Left renal cortex interstitium (tissue), 4 donors: ENCODE measurements at regions not wholly inside any gene's neighbourhood (a gene's known extent, or its start where the extent isn't known, plus 50 kb on each side); places are given as distances from the start of the nearest gene placed in this dataset.

Experiments
- DNase-seq, 4 donors: peaks; one replicate each; pipeline ENCODE4 v3.0.0-alpha.2; 2013; ENCODE audit warnings: low read depth in 4 of 4, low spot score in 2 of 4, missing footprints in 1 of 4

DNA sequence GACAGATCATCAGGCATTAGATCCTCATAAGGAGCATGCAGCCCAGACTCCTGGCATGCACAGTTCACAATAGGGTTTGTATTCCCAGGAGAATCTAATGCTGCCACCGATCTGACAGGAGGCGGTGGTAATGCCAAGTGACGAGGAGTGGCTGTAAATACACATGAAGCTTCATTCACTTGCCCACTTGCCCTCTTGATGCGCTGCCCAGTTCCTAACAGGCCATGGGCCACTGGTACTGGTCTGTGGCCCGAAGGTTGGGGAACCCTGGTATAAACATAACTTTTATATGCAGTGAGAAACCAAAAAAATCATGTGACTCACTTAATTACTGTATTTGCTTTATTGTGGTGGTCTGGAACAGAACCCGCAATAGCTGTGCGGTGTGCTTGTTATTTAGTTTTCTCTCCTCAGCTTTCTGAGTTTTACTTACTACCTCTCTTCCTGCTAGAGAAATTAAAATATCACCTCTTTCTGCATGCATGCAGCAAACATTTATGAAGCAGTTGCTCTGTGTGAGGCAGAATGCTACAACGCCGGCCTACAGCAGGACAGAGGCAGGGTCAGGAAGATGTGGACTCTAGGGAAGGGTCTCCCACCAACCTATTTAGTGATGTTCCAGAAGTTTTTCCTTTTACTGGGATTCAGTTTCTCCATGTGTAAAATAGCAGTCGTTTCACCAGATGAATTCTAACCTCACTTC, 151.3 kb downstream of the MAF start:
- DNase-seq = no peak

DNA sequence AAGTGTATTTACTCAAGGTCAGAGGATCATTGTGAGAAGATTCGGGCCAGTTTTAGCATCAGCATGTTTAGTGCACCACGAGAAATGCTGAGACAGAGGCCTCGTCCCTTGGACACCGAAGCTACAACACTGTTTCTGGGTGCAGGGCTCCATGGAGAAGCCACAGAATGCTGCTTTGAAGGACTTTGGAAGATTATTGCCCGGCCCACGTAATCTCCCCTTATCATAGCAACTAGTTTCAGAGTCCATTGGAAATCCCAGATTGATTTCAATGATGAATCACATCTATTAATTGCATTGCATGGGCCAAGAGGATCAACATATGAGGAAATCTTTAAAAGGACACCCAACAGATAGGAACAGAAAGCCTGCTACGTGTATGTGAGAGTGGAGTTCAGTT, 156.0 kb downstream of the MAF start:
- no peak for DNase-seq

DNA sequence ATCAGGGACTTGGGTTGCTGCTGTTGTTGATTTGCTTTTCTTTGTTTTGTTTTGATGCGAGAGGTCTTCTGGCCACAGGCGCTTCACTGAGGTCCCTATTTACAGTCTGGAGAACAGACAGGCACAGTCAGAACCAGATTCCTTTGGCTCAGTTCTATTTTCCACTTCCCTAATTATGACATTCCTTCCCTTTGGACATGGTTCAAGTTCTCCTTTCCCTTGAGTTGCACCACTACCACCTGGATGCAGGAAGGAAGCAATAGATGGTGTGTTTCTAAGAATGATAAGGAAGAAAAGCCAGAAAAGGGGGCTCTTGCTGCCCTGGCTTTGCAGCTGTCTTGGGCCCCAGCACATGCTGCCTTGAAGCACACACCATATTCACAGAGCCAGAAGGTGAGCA, 160.6 kb downstream of the MAF start:
- DNase-seq = no peak

DNA sequence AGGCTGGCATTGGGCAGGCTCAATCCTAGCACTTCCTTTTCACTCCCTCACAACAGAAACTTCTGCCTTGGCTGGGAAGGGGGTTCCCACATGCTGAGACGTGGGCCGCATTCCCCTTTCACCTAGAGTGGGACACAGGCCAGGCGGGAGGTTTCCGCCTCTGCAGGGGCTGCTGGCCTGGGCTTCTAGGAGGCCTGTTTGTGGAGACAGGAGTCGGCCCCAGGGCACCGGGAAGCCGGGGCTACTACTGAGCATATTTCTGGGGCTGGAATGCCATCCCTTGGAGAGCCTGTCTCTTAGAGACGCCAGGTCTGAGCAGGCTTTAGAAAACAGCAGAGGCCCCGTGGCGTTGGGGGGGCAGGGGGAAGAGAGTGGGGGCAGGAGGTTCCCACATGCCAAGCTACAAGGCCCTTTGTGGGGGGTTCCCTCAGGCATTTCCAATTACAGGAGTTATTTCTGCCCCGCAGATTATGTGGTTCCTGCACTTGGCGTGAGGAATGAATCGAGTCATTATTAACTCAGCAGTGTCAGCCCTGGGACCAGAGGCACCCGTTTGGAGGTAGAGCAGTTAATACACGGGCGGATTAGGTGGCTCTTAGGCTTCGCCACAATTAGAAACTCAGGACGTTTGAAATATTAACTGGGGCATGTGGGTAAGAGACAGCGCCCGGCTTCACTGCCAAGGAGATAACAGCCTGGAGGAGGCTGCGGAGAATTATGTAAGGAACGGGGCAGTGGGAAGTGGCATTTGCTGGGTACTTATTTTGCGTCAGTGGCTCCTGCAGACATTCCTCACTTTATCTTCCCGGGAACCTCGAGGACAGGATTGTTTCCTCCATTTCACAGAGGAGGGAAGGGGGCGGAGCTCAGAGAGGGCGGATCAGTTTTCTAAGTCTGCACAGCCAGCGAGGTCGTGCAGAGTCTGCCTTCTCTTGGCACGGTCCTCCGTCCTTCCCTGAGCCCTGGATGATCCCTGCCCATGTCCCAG, 162.5 kb downstream of the MAF start:
- DNase-seq = no peak

DNA sequence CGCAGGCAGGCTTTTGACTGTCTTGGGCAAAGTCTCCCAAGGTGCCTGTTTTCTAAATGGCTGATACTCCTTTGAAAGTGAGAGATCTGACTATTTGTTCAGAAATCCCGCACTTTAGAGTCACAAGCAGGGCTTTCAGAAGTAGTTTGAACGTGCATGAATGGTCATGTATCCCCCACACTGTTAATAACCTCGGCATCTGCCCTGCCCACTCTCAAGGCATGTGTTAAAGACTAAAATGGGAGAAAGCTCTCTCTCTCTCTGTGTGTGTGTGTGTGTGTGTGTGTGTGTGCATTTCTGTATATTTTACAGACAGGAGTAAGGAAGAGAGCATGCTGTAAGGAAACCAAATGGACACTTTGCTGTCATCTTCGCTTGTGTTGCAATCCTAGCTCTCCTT, 163.7 kb downstream of the MAF start:
- no peak for DNase-seq

DNA sequence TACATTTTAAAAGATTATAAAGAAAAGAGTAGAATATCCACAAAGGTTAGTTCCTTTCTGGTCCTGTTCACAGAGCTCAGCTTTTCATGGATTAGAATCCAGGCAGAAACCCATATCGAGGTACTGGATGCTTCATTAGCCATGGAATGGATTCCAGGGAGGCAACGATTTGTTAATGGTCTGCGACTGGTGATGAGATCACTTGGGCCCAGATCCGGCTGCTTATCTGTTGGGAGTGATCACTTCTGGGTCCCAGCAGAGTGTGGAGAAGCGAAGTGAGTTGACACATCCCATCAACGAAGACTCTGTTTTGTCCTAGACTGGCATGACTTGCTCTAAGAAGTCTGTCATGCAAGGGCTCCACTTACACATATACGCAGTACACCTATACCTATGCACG, 165.8 kb downstream of the MAF start:
- no peak for DNase-seq

DNA sequence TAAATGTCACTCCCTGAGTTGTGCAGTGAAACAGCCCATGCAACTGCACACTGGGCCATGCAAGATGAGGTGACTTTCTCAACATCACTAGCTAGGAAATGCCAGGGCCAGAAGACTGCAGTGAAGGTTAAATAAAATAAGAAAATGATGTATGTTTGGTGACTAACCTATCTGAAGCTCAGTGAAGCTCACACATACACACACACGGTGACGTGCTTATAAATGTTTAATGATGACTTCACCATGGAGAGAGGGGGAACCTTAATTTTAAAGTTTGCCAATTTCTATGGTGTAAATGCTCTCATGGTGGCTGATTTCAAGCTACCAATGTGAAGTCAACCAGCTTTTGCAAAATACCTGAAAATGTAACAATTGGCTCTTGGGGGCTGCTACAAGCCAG, 166.4 kb downstream of the MAF start:
- DNase-seq = no peak

DNA sequence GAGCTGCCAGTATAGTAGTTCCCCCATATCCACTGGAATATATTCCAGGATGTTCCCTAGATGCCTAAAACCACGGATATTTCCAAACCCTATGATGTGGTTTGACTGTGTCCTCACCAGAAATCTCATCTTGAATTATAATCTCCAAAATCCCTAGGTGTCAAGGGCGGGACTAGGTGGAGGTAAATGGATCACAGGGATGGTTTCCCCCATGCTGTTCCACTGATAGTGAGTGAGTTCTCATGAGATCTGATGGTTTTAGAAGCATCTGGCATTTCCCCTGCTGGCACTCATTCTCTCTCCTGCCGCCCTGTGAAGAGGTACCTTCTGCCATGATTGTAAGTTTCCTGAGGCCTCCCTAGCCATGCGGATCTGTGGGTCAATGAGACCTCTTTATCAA, 168.6 kb downstream of the MAF start:
- no peak for DNase-seq

DNA sequence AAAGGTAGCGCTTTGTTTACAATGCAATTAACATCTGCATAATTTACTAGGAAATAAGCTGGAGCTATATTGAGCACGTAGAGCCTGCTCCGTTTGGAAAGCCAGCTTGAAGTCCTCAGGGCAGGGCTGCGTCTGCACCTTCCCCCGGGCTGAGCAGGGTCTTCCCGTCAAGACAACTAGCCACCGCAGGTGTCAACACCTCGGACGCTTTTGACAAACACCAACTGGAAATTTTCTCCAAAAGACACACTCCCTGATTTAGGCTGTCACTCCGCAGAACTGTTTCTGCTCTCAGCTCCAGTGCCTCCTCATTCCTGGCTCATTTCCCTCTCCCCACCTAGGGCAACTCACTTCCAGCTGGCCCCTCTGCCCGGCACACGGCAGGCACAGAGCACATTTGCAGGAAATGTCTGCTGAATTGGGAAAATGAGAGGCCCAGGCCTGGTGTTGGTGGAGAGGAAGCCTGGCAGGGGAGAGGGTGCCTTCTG, 170.3 kb downstream of the MAF start:
- DNase-seq = no peak

DNA sequence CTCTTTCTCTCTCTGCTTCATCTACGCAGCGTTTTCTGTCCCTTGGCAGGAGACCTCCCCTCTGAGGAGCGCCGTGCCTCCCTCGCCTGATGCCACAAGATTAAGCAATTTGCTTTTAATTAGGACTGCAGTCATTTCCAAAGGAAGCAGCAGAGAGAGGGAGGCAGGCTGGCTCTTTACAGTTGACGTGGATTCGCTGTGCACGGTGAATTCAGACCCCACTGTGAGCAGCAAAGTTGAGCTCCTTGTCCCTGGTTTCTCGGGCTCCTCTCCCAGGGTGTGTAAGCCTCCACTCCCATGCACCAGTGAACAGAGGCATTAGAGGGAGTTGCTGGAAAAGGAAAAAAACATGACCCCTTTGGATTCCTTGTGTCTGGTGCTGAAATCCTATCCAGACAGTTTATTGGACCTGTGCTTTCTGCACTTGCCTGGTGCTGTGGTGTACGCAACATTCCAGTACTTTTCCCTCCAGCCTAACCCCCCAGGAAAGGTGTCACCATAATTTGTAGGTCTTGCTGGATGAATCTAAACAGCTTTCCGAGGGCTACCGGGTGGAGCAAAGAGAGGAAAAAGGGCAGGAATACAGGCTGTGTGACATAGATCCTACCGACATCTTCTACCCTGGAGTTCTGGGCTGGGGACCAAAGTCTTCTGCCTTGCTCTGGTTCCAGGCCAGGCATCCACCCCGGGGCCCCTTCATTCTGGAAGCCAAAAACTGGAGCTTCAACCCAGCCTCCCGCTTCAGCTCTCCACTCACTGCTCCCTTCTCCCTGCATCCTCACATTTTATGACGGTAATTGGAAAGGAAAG, 171.0 kb downstream of the MAF start:
- peak in 2 of 4 donors; percentile 62 to 65 for DNase-seq

DNA sequence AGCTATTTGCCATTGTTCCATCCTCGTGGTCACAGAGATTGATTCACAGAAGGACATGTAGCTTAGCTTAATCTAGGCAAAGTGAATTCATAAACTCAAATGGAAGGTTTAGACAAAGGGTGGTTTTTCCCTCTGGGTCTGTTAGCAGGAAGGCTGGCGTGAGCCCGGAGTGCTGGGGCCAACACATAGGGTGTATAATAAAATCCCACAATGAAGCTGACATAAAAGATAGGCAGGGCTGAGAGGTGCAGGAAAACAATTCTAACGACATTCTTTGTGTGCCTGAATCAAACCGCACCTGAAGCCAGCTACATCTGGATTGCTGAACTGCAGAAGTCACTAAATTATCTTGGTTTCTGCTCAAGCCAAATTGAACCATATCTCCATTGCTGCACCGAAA, 173.9 kb downstream of the MAF start:
- DNase-seq = no peak

DNA sequence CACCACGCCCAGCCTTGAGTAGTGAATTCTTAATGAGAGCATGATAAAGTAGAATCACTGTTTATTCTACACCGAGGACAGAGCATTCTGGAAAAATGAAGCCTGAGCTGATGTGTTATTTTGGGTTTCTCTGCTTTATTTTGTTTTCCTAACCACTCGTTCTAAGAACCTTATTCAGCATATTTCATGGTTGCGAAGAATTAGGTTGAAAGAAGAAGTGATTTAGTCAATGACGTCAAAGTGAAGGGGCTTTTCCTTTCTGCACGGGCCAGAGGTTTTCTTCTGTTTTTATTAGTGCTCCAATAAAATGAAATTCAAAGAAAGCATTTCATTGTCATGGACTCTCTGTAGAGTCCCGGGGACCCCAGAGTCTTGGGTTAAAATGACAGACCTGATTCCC, 178.5 kb downstream of the MAF start:
- DNase-seq = no peak

DNA sequence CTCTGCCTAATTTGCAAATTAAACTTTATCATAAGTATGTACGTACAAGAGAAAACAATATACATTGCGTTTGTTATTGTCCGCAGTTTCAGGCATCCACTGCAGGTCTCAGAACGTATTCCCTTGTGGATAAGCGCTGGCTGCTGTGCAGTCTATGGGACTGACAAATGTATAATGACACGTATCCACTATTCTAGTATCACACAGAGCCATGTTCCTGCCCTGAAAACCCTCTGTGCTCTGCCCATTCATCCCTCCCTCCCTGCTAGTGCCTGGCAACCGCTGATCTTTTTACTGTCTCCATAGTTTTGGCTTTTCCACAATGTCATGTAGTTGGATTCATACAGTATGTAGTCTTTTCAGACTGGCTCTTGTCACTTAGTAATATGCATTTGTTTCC, 179.4 kb downstream of the MAF start:
- DNase-seq = no peak

DNA sequence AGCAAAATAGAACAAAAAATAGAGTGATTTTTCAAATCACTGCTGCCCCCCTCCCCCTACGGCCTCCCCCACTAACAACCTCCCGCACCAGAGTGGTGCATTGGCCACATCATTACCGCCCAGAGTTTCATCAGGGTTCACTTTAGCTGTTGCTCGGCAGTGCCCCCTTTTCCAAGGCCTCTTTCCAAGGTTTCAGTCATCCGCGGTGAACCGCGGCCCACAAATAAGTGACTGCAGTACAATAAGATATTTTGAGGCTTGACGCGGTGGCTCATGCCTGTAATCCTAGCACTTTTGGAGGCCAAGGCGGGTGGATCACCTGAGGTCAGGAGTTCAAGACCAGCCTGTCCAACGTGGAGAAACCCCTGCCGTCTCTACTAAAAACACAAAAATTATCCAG, 180.0 kb downstream of the MAF start:
- DNase-seq = no peak

DNA sequence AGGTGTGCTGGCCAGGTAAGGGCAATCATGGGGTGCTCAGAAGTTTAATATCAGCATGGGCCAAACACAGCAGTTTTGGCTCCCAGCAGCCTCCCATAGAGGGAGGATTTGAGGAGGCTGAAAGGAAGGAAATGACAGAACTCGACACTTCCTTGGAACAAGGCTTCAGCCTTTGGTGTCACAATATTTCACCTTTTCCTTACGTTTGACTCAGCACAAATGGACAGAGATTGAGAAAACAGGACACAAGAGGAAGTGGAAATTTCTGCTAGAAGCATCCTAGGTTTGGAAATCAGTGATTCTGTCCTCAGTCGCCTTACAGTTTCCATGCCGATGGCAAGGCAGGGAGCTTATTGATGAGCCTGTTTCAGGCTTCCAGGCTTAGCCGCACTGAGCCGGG, 181.4 kb downstream of the MAF start:
- no peak for DNase-seq

DNA sequence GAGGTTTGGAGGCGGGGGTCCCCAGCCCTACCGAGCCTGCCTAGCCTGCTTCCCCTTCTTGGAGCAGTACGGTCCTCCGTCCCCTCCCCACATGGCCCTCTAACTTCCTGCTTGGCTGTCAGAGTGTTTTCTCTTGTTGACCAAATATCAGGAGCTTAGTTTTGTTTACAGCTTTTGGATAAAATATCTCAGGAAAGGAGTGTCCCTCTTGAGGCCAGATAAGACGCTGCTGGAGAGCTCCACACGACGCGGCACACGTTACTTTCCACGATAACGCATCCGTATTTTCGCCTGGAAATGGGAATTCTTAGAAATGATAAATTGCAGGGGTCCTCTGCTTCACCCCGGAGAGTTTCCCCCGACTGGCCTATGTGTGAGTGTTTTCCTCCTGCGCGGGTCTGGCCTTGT, 182.9 kb downstream of the MAF start:
- no peak for DNase-seq

DNA sequence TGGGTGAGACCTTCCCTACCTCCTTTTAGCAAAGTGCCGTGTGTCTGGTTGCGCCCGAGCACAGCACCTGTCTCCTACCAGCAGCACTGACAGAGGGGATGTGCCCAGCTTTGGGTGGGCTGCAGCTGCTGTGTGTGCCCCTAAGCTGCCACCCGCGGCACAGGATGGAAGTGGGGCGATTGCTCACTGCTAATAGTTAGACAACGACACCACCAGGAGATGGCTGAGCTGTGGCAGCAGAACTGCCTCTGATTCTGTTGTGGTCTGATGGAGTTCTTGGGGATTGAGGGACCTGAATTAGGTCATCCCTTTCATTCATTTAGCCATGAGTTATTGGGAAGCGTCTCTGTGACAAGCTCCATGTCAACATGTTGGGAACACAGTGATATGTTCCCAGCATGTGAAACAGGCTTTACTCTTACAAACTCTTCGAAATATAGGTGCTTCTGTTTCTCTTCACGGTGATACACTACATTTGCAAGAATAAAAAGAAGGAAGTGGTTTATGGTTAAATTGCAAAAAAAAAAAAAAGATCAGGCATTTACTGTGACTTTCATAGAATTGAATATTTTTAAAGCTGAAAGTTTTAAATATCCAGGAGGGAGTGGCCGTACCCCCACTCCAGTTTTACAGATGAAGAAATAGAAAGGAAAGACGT, 184.4 kb downstream of the MAF start:
- no peak for DNase-seq

DNA sequence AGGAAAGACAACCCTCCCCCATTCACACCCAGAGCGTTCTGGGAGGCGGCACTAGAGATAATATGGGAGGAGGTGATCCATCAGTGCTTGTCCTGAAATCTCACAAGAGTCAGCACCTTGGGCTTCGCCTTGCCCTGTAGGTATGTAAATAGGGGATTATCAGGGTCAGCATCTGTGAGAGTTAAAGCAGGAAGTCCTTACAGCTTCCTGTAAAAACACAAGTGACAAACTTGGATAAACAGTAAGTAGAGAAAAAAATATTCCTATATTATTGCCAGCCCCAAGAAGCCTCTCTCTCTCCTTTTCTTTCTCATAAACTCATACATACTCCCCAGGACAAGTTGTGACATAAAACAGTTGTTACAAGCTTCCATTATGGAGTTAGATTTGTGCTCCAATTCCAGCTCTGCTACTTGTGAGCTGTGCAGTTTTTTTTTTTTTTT, 187.7 kb downstream of the MAF start:
- DNase-seq = no peak

DNA sequence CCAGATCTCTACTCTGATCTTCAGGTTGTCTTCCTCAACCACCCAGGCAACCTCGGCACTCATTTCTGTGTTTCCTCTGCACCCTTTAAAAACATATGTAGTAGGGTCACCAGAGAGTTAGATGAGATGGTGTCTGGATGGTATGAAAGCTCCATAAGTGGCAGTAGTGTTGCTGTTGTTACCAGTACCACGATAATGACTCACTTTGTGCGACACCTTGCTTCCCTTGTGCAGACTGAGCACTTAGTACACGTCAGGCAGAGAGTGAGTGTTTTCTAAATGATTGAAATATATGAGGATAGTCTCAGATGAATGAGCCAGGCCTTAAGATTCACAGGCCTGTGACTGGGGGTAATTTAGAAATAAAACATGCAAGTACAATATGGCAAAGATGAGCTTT, 188.7 kb downstream of the MAF start:
- no peak for DNase-seq

DNA sequence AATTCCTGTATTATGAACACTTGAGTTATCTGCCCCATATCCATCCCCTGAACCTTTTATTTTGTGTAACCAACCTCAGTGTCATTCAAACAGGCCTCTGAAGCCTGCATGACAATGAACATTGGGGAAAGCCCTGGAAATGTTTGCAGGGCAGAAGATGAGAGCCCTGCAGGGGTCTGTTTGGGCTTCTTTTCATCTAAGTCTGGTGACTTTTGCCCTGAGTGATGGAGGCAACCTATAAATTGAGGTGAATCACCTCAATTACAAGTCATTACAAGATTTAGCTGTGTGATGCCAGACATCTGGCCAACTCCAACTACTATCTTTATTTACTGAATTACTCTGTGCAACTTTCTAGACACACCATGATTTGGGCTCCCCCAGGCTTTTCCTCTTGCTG, 189.2 kb downstream of the MAF start:
- DNase-seq = no peak
